ENCODE measurements at regions not wholly inside any gene's neighbourhood (a gene's known extent, or its start where the extent isn't known, plus 50 kb on each side); places are given as distances from the start of the nearest gene placed in this dataset.

- TF ChIP-seq, protein P1, sequence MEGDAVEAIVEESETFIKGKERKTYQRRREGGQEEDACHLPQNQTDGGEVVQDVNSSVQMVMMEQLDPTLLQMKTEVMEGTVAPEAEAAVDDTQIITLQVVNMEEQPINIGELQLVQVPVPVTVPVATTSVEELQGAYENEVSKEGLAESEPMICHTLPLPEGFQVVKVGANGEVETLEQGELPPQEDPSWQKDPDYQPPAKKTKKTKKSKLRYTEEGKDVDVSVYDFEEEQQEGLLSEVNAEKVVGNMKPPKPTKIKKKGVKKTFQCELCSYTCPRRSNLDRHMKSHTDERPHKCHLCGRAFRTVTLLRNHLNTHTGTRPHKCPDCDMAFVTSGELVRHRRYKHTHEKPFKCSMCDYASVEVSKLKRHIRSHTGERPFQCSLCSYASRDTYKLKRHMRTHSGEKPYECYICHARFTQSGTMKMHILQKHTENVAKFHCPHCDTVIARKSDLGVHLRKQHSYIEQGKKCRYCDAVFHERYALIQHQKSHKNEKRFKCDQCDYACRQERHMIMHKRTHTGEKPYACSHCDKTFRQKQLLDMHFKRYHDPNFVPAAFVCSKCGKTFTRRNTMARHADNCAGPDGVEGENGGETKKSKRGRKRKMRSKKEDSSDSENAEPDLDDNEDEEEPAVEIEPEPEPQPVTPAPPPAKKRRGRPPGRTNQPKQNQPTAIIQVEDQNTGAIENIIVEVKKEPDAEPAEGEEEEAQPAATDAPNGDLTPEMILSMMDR (IDR thresholded peaks at IDR 0.05; ENCODE audit: low read depth, low read length) = no peak
Measured at GRCh38 chr4:151865312-151865711, 104.5 kb upstream of the GATB start.

DNA sequence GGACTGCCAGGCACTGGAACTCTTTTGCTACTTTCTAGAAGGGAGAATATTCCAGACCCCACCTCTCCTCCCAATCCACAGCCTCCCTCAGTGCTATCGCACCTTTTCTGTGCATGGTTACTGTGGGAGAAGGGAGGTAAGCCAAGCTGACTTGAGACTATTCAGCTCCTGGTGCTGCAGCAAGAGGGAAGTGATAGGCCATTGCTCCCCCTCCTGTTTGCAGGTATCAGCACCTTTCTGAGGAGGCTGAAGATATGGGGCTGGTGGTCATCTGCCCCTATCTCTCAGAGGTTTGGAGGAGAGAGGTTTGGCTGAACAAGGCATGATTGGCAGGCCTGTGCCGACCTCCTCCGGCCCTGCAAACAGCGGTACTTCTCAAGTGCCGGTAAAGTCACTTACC, 103.3 kb upstream of the GATB start:
- H3K4me3 ChIP-seq (ENCODE audit: low read depth, low read length) = no peak overlapping the region
- TF ChIP-seq, protein P1 (IDR thresholded peaks at IDR 0.05; ENCODE audit: low read depth, low read length) = no peak

More at GRCh38 chr4:151865312-151865711, 104.5 kb upstream of the GATB start:
- no peak overlapping the region for H3K4me3 ChIP-seq (ENCODE audit: low read depth, low read length)

GRCh38 chr4:151862766-151863165, 102.0 kb upstream of the GATB start:
- TF ChIP-seq, protein P1 (IDR thresholded peaks at IDR 0.05; ENCODE audit: low read depth, low read length) = no peak
- H3K4me3 ChIP-seq (ENCODE audit: low read depth, low read length) = no peak overlapping the region

- no peak overlapping the region for H3K4me3 ChIP-seq (ENCODE audit: low read depth, low read length)
- TF ChIP-seq, protein P1 (IDR thresholded peaks at IDR 0.05; ENCODE audit: low read depth, low read length) = no peak
Measured at GRCh38 chr4:151860561-151861093, 99.8 kb upstream of the GATB start.

GRCh38 chr4:151859641-151860040, 98.8 kb upstream of the GATB start:
- TF ChIP-seq, protein P1 (IDR thresholded peaks at IDR 0.05; ENCODE audit: low read depth, low read length) = no peak
- H3K4me3 ChIP-seq (ENCODE audit: low read depth, low read length) = no peak overlapping the region

DNA sequence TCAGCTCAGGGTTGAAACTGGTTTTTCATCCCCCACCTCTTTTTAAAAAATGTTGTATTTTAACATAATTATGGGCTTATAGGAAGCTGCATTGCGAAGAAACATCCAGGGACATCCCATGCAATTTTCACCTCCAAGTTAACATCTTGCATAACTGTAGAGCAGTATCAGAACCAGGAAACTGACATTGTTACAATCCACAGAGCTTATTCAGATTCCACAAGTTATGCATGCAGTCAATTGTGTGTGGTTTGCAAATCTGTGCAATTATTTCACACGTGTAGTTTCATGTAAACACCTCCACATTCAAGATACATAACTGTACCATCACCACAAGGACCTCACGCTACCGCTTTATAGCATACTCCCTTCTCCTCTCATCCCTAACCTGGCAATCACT, 97.5 kb upstream of the GATB start:
- TF ChIP-seq, protein P1 (IDR thresholded peaks at IDR 0.05; ENCODE audit: low read depth, low read length) = no peak

GRCh38 chr4:151857368-151857767, 96.6 kb upstream of the GATB start:
- TF ChIP-seq, protein P1 (IDR thresholded peaks at IDR 0.05; ENCODE audit: low read depth, low read length) = no peak
- no peak overlapping the region for H3K4me3 ChIP-seq (ENCODE audit: low read depth, low read length)

More for the DNA sequence above, 97.5 kb upstream of the GATB start:
- no peak overlapping the region for H3K4me3 ChIP-seq (ENCODE audit: low read depth, low read length)
